Transverse colon (tissue), 4 donors: ENCODE measurements at regions not wholly inside any gene's neighbourhood (a gene's known extent, or its start where the extent isn't known, plus 50 kb on each side); places are given as distances from the start of the nearest gene placed in this dataset.

Source experiments
- DNase-seq: peaks from one replicate; pipeline ENCODE4 v3.0.0-alpha.2; 2019
- H3K27ac ChIP-seq, 4 donors: fragments of 200-600 bp; sonication (generic); 2 replicates each; pipeline ENCODE4 v1.5.1; 2016 to 2018; ENCODE audit warnings: inconsistent platforms in 4 of 4
- H3K27me3 ChIP-seq: fragments of 200-600 bp; sonication (generic); 2 replicates; pipeline ENCODE4 v1.5.1; 2017; ENCODE audit warnings: inconsistent platforms
- H3K36me3 ChIP-seq, 4 donors: fragments of 200-600 bp; sonication (generic); 2 replicates each; pipeline ENCODE4 v1.5.1; 2017 to 2019; ENCODE audit warnings: inconsistent platforms in 4 of 4
- H3K4me1 ChIP-seq, 4 donors: fragments of 200-600 bp; sonication (generic); 2 replicates each; pipeline ENCODE4 v1.5.1; 2017 to 2020; ENCODE audit warnings: inconsistent platforms in 4 of 4
- H3K4me3 ChIP-seq, 4 donors: fragments of 200-600 bp; sonication (generic); 1 replicate in 1 of 4; 2 replicates in 3 of 4; pipeline versions ENCODE4 v1.5.1 to v1.6.1; 2017 to 2019; ENCODE audit warnings: inconsistent platforms in 4 of 4
- H3K9me3 ChIP-seq, 2 donors: fragments of 200-600 bp; sonication (generic); 2 replicates each; pipeline ENCODE4 v1.5.1; 2017 to 2019; ENCODE audit warnings: inconsistent platforms in 2 of 2
- CTCF ChIP-seq, 5 experiments: fragments of 200-600 bp in 3 of 5; fragments of 450-650 bp in 2 of 5; sonication (generic) in 3 of 5; IDR thresholded peaks; 1 replicate in 2 of 5; 2 replicates in 3 of 5; pipeline ENCODE4 v1.5.1; 2016 to 2017; ENCODE audit warnings: antibody characterized with exemption in 5 of 5, inconsistent platforms in 3 of 5, mild to moderate bottlenecking in 2 of 5, moderate library complexity in 1 of 5
- EP300 ChIP-seq: sonication (generic); formaldehyde crosslinking; IDR thresholded peaks from one replicate; pipeline ENCODE4 v1.6.1; 2017; ENCODE audit warnings: antibody characterized with exemption, low read depth
- POLR2A ChIP-seq: fragments of 450-650 bp; IDR thresholded peaks from one replicate; pipeline ENCODE4 v1.6.1; 2016; ENCODE audit warnings: antibody characterized with exemption, mild to moderate bottlenecking, moderate library complexity
- POLR2AphosphoS5 ChIP-seq, 3 donors: sonication (generic); formaldehyde crosslinking; IDR thresholded peaks; one replicate each; pipeline ENCODE4 v1.6.1; 2016; ENCODE audit warnings: antibody characterized with exemption in 3 of 3
- WGBS, 2 donors: methylation state at CpG; one replicate each; pipeline ENCODE4 v1.1.5; 2018; ENCODE audit warnings: low coverage in 1 of 2; 5-methylcytosine and 5-hydroxymethylcytosine counted together
- in situ Hi-C, 4 donors: fragments of 200-750 bp; cut with MboI; loops; one replicate each; pipeline versions ENCODE4 v1.15.0 to v1.15.1; 2017; ENCODE audit warnings: low sequenced_read_pairs in 3 of 4, low pct_ligation_motif_present in 1 of 4, low pct_unique_long_range_greater_than_20kb in 1 of 4
- intact Hi-C: fragments of 100-400 bp; cut with DNase I; formaldehyde crosslinking; loops from one replicate; pipeline ENCODE4 v1.15.1; 2023; ENCODE audit warnings: low total_unique reads

GRCh38 chr4:181595716-181596115 is 647.5 kb upstream of the TENM3 start:
- intact Hi-C loops = no loop called here
- in situ Hi-C loops = no loop called here
- DNase-seq = no peak
- Histone ChIP-seq H3K9me3 (no peaks in the 10 kb centered on the region), H3K27me3 (no peaks in the 10 kb centered on the region), H3K4me1 (no peaks in the 10 kb centered on the region), H3K27ac (no peak overlapping the region), H3K4me3 (no peak overlapping the region), H3K36me3 (no peaks in the 10 kb centered on the region)
- no peak for TF ChIP-seq POLR2AphosphoS5 (IDR thresholded peaks at IDR 0.05)
- no peak for TF ChIP-seq EP300
- TF ChIP-seq POLR2A = no peak
- TF ChIP-seq CTCF (IDR thresholded peaks at IDR 0.05) = no peak
- 50 to 69% methylated on average over 5 of the region's 5 CpGs for WGBS, 2 donors

- TF ChIP-seq POLR2A = no peak
- no peak for TF ChIP-seq EP300
- TF ChIP-seq CTCF (IDR thresholded peaks at IDR 0.05) = no peak
- TF ChIP-seq POLR2AphosphoS5 (IDR thresholded peaks at IDR 0.05) = no peak
- no peak for DNase-seq
- H3K27me3 ChIP-seq = no peaks in the 10 kb centered on the region
- no peak overlapping the region for H3K27ac ChIP-seq
- no peaks in the 10 kb centered on the region for H3K9me3 ChIP-seq
- intact Hi-C loops = no loop called here
- in situ Hi-C loops = no loop called here
- H3K4me1 ChIP-seq = no peaks in the 10 kb centered on the region
- no peaks in the 10 kb centered on the region for H3K36me3 ChIP-seq
- H3K4me3 ChIP-seq = no peak overlapping the region
- WGBS, 2 donors = 54 to 72% methylated on average over 2 to 4 of the region's 4 CpGs
Measured at GRCh38 chr4:181597766-181598165, 645.4 kb upstream of the TENM3 start.

- H3K4me3 ChIP-seq = no peak overlapping the region
- DNase-seq = no peak
- H3K27me3 ChIP-seq = no peaks in the 10 kb centered on the region
- H3K36me3 ChIP-seq = no peaks in the 10 kb centered on the region
- in situ Hi-C loops = no loop called here
- 64 to 67% methylated on average over 6 of the region's 6 CpGs for WGBS, 2 donors
- intact Hi-C loops = no loop called here
- no peak overlapping the region for H3K27ac ChIP-seq
- H3K9me3 ChIP-seq = no peaks in the 10 kb centered on the region
- TF ChIP-seq CTCF (IDR thresholded peaks at IDR 0.05) (no peak), POLR2A (no peak), EP300 (no peak), POLR2AphosphoS5 (IDR thresholded peaks at IDR 0.05) (no peak)
- H3K4me1 ChIP-seq = no peaks in the 10 kb centered on the region
Measured at GRCh38 chr4:181599134-181599533, 644.1 kb upstream of the TENM3 start.

- in situ Hi-C loops (no loop called here), intact Hi-C loops (no loop called here)
- Histone ChIP-seq H3K27ac (no peak overlapping the region), H3K4me1 (no peaks in the 10 kb centered on the region), H3K36me3 (no peaks in the 10 kb centered on the region), H3K27me3 (no peaks in the 10 kb centered on the region), H3K4me3 (no peak overlapping the region), H3K9me3 (no peaks in the 10 kb centered on the region)
- no peak for DNase-seq
- 46 to 48% methylated on average over 2 of the region's 2 CpGs for WGBS, 2 donors
- no peak for TF ChIP-seq EP300
Measured at GRCh38 chr4:181601103-181601502, 642.1 kb upstream of the TENM3 start.

GRCh38 chr4:181604546-181604945 is 638.7 kb upstream of the TENM3 start:
- H3K36me3 ChIP-seq = no peaks in the 10 kb centered on the region
- WGBS, 2 donors = 66% methylated on average over 4 of the region's 4 CpGs; no CpG with 5 or more reads in 1 of the 2 donors
- H3K9me3 ChIP-seq = no peaks in the 10 kb centered on the region
- H3K4me3 ChIP-seq = no peak overlapping the region
- intact Hi-C loops = no loop called here
- DNase-seq = no peak
- H3K27ac ChIP-seq = no peak overlapping the region
- TF ChIP-seq POLR2A (no peak), EP300 (no peak), CTCF (IDR thresholded peaks at IDR 0.05) (no peak), POLR2AphosphoS5 (IDR thresholded peaks at IDR 0.05) (no peak)
- in situ Hi-C loops = no loop called here
- H3K27me3 ChIP-seq = no peaks in the 10 kb centered on the region
- H3K4me1 ChIP-seq = no peaks in the 10 kb centered on the region
